ENCODE measurements at regions not wholly inside any gene's neighbourhood (a gene's known extent, or its start where the extent isn't known, plus 50 kb on each side); places are given as distances from the start of the nearest gene placed in this dataset.

DNA sequence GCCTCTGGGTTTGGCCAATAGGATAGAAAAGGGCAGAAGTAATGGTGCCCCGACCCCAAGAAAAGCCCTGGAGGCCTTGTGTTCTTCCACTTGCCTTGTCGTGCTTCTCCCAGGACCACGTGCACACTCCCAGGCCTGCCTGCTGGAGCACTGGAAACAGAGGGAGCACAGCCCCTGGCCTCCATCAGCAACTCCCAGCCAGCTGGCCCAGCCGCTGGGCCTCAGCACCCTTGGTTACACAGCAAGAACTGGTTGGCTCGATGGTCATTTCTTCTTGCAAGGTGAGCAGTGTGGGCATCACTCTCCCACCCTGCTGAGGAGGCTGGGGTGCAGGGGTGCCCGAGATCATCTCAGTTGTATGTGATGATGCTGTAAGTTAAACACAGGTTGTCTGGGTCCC lies 69.2 kb upstream of the CST7 start:
- no peak for TF ChIP-seq Cebpa-rat (IDR thresholded peaks at IDR 0.05)
- H3K27ac ChIP-seq, result no peak overlapping the region
- H3K36me3 ChIP-seq, result no peaks in the 10 kb centered on the region
- H4K20me1 ChIP-seq, result no peaks in the 10 kb centered on the region
- H3K4me1 ChIP-seq, result 0 out of 20 replicates have a peak, but pooled peaks cover 0 to under 1% (median 0%) of the 10 kb centered on the region in 10 experiments
- no peak overlapping the region for H3K4me2 ChIP-seq
- peaks cover 16 to 23% (median 18%) of the 10 kb centered on the region in 11 experiments; a peak in 19 of 22 replicates for H3K9me3 ChIP-seq (replicated peaks in 1 of 11)
- H3K27me3 ChIP-seq, result no peaks in the 10 kb centered on the region
- H3K9ac ChIP-seq, result no peak overlapping the region
- no peak overlapping the region for H3K4me3 ChIP-seq

DNA sequence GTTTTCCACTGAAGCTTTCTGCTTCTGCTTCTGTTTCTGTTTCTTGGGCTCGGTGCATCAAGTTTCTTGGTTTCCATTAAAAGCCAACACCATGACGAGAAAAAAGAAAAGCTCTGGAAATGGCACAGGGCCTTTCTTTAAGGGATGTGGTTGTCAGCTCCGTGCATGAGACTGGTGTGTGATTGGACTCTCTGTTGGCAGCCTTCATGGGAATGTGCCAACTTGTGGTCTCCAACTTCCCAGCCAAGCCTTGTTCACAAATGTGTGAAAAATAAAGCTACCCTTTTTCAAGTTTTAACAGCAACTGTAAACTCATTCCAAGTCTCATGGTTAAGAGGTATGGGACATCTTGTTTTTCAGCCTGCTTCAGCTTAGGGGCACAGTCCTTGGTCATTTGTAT lies 68.7 kb upstream of the CST7 start:
- no peak overlapping the region for H3K4me3 ChIP-seq

DNA sequence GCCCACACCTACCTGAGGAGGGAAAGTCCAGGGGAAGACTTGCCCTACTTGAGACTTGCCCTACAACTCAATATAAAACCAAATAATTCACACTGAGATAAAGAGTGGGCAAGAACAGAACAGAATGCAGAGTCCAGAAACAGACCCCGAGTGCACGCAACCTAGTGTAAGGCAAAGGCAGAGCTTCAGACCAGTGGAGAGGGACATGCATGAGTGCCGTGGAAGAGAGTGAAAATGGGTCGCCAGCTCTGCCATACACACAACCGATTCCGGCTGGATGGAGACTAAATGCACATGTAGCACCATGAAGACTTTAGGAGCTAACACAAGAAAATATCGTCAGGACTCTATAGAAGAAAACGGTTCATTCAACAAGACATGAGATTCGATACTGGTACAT lies 58.8 kb upstream of the CST7 start:
- H3K9ac ChIP-seq, result no peak overlapping the region
- H4K20me1 ChIP-seq, result no peaks in the 10 kb centered on the region
- H3K27me3 ChIP-seq, result no peaks in the 10 kb centered on the region
- H3K4me3 ChIP-seq, result no peak overlapping the region
- H3K9me3 ChIP-seq (replicated peaks in 1 of 11), result peaks cover 13 to 23% (median 18%) of the 10 kb centered on the region in 11 experiments
- H3K36me3 ChIP-seq, result no peaks in the 10 kb centered on the region
- no peak overlapping the region for H3K4me2 ChIP-seq
- no peak overlapping the region for H3K27ac ChIP-seq
- no peak for TF ChIP-seq Cebpa-rat (IDR thresholded peaks at IDR 0.05)
- H3K4me1 ChIP-seq, result peaks cover 0 to 5% (median 0%) of the 10 kb centered on the region in 10 experiments; a peak in 1 of 20 replicates

More for the DNA sequence above, 68.7 kb upstream of the CST7 start:
- Histone ChIP-seq H3K4me1 (no peaks in the 10 kb centered on the region), H3K27ac (no peak overlapping the region), H3K4me2 (no peak overlapping the region), H3K27me3 (no peaks in the 10 kb centered on the region), H4K20me1 (no peaks in the 10 kb centered on the region), H3K36me3 (no peaks in the 10 kb centered on the region), H3K9me3 (replicated peaks in 1 of 11) (peaks cover 16 to 23% (median 18%) of the 10 kb centered on the region in 11 experiments; a peak in 19 of 22 replicates), H3K9ac (no peak overlapping the region)
- no peak for TF ChIP-seq Cebpa-rat (IDR thresholded peaks at IDR 0.05)

DNA sequence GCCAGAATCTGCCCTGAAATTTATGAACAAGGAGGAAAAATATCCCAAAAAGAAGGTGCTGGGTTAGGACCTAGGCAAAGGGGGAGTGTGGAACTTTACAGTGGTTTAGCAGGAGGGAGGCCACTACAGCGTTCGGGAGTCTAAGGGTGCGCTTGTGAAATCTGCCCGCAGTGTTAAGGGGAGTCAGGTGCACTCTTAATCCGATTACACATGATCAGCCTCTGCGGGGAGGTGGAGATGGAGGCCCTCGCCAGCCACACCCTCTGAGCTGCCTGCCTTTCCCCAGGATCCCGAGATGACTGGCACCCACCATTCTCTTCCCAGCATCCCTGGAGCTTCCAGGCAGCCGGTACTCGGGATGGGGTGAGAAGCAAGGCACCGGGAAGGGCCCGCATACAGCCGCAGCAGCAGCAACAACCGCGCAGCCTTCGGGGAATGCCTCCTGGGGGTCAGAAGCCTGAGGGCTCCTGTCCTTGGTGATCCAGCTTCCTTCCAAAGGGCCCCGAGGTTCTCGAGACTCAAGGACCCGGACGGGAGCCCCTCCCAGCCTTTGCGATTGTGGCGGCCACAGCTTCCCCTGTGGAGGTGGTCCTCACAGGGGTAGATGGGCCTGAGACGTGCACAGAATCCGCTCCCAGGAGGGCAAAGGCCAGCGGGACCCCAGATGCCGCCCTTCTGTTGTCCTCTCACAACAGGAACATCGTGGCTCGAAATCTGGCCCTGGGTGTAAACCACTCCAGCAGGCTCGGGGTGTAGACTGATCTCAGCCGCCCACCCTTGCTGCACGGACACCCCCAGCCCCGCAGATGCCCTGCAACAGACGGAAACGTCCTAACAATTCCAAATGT lies 57.3 kb upstream of the CST7 start:
- H3K9me3 ChIP-seq (replicated peaks in 1 of 11), result peaks cover 24 to 38% (median 33%) of the 10 kb centered on the region in 11 experiments
- no peak for TF ChIP-seq Cebpa-rat (IDR thresholded peaks at IDR 0.05)
- no peaks in the 10 kb centered on the region for H4K20me1 ChIP-seq
- H3K36me3 ChIP-seq, result no peaks in the 10 kb centered on the region
- no peak overlapping the region for H3K9ac ChIP-seq
- H3K27me3 ChIP-seq, result no peaks in the 10 kb centered on the region
- H3K4me1 ChIP-seq, result peaks cover 0 to 6% (median 0%) of the 10 kb centered on the region in 10 experiments; a peak in 1 of 20 replicates
- H3K4me3 ChIP-seq, result no peak overlapping the region
- no peak overlapping the region for H3K4me2 ChIP-seq
- no peak overlapping the region for H3K27ac ChIP-seq

DNA sequence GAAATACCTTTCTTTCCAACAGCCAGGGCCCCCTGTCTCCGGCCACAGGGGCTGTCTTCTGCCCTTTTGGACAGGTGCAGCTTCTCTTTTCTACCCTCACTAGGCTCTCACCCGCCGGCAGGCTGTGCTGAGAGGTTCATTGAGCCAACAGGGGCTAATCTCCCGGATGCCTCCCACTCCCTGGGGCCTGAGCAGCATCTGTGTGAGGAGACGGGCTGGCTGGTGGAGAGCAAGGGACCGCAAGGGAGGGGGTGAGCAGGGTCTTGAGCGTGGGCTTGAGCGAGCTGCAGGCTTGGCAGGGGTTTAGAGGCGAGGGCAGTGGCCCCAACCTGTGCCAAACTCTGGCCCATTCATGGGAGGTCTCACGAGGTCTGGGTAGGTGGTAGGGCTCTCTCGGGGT lies 56.5 kb upstream of the CST7 start:
- H4K20me1 ChIP-seq, result no peaks in the 10 kb centered on the region
- H3K36me3 ChIP-seq, result no peaks in the 10 kb centered on the region
- no peak overlapping the region for H3K9ac ChIP-seq
- no peak overlapping the region for H3K4me2 ChIP-seq
- H3K9me3 ChIP-seq (replicated peaks in 1 of 11), result peaks cover 28 to 45% (median 40%) of the 10 kb centered on the region in 11 experiments
- peaks cover 0 to 6% (median 0%) of the 10 kb centered on the region in 10 experiments; a peak in 1 of 20 replicates for H3K4me1 ChIP-seq
- H3K27me3 ChIP-seq, result no peaks in the 10 kb centered on the region
- H3K27ac ChIP-seq, result no peak overlapping the region
- TF ChIP-seq Cebpa-rat (IDR thresholded peaks at IDR 0.05), result no peak
- no peak overlapping the region for H3K4me3 ChIP-seq

DNA sequence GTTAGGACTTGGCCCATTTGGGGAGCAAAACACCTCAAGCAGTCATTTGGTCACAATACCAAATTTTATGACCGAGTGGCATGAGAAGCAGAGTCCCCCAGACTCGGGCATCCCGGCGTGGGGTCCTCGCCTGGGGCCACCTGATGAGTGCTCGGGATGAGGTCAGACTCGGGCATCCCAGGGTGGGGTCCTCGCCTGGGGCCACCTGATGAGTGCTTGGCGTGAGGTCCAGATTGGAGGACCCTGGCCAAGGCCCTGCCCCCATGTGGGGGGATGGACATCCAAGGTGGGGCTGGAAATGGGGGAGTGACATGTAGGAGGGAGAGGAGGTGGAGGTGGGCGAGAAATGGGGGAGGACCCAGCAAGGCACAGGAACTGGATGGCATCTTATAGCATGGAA lies 56.1 kb upstream of the CST7 start:
- Histone ChIP-seq H3K36me3 (no peaks in the 10 kb centered on the region), H4K20me1 (no peaks in the 10 kb centered on the region), H3K9ac (no peak overlapping the region), H3K4me3 (no peak overlapping the region), H3K4me1 (peaks cover 0 to 6% (median 0%) of the 10 kb centered on the region in 10 experiments; a peak in 1 of 20 replicates), H3K4me2 (no peak overlapping the region), H3K27ac (no peak overlapping the region), H3K27me3 (no peaks in the 10 kb centered on the region), H3K9me3 (replicated peaks in 1 of 11) (peaks cover 32 to 49% (median 44%) of the 10 kb centered on the region in 11 experiments)
- TF ChIP-seq Cebpa-rat (IDR thresholded peaks at IDR 0.05), result no peak

DNA sequence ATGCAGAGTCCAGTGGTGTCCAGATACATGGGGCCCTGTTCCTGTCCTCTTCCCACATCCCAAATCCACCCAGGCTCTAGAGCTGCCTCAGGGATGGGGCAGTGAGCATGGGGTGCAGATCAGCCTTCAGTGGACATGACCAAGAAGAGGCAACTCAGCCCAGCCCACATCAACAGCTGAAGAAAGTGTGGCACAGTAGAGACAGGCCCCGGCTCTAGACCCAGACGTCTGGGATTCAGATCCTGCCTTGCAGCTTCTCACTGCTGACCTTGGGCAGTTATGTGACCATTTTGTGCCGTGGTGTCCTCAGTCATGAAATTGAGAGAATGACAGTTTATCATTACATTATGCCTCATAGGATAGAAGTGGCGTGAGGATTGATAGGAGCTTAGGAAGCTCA lies 54.6 kb upstream of the CST7 start:
- Histone ChIP-seq H3K36me3 (0 out of 22 replicates have a peak, but pooled peaks cover 0 to under 1% (median 0%) of the 10 kb centered on the region in 11 experiments), H3K9me3 (replicated peaks in 1 of 11) (peaks cover 48 to 64% (median 60%) of the 10 kb centered on the region in 11 experiments), H3K27ac (no peak overlapping the region), H3K4me3 (no peak overlapping the region), H3K4me1 (peaks cover 0 to 6% (median 0%) of the 10 kb centered on the region in 10 experiments; a peak in 1 of 20 replicates), H3K4me2 (no peak overlapping the region), H3K9ac (no peak overlapping the region), H4K20me1 (no peaks in the 10 kb centered on the region), H3K27me3 (no peaks in the 10 kb centered on the region)
- TF ChIP-seq Cebpa-rat (IDR thresholded peaks at IDR 0.05), result no peak

DNA sequence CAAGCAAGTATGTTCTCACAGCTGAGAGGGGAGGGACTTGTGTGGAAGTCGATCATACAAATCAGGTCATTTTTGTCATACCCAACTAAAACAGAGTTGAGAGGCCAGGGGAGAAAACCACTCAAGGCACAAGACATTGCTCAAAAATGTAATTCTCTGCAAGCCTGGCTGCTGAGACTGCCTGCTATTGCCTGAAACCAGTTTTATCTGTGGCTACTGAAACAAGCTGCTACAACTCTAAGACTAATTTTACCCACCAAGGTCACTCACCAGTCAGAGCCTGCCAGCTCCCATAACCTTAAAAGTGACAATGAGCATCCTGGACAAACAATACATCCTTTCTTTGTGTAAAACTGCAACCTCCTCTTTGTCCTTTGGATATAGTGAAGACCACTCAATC lies 54.1 kb upstream of the CST7 start:
- no peak overlapping the region for H3K27ac ChIP-seq
- no peak for TF ChIP-seq Cebpa-rat (IDR thresholded peaks at IDR 0.05)
- no peak overlapping the region for H3K4me2 ChIP-seq
- peaks cover 0 to 6% (median 0%) of the 10 kb centered on the region in 10 experiments; a peak in 1 of 20 replicates for H3K4me1 ChIP-seq
- peaks cover 0 to 5% (median 0%) of the 10 kb centered on the region in 11 experiments; a peak in 1 of 22 replicates for H3K36me3 ChIP-seq
- peaks cover 53 to 69% (median 65%) of the 10 kb centered on the region in 11 experiments for H3K9me3 ChIP-seq (replicated peaks in 1 of 11)
- no peak overlapping the region for H3K9ac ChIP-seq
- no peak overlapping the region for H3K4me3 ChIP-seq
- H4K20me1 ChIP-seq, result no peaks in the 10 kb centered on the region
- H3K27me3 ChIP-seq, result no peaks in the 10 kb centered on the region

DNA sequence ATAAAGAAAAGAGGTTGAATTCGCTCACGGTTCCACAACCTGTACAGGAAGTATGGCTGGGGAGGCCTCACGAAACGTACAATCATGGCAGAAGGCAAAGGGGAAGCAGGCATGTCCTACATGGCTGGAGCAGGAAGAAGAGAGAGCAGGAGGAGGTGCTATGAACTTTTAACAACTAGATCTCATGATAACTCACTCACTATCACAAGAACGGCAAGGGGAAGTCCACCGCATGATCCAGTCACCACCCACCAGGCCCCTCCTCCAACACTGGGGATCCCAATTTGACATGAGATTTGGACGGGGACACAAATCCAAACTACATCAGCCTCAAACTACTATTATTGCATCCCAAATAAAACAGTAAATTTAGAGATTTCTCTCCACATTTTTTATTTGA lies 53.6 kb upstream of the CST7 start:
- Histone ChIP-seq H3K4me3 (no peak overlapping the region), H3K9me3 (replicated peaks in 1 of 11) (peaks cover 57 to 74% (median 70%) of the 10 kb centered on the region in 11 experiments), H3K4me2 (no peak overlapping the region), H3K9ac (no peak overlapping the region), H3K27ac (no peak overlapping the region), H3K4me1 (peaks cover 0 to 6% (median 0%) of the 10 kb centered on the region in 10 experiments; a peak in 1 of 20 replicates), H3K36me3 (peaks cover 0 to 6% (median 0%) of the 10 kb centered on the region in 11 experiments; a peak in 1 of 22 replicates), H3K27me3 (no peaks in the 10 kb centered on the region), H4K20me1 (no peaks in the 10 kb centered on the region)
- TF ChIP-seq Cebpa-rat (IDR thresholded peaks at IDR 0.05), result no peak

Data from BLaER1 treated with 17β-estradiol and CSF1 and Interleukin-3, amounts not matched to agents 10 nM and 100 nM (cell line).